HEK293 (cell line): ENCODE measurements at regions not wholly inside any gene's neighbourhood (a gene's known extent, or its start where the extent isn't known, plus 50 kb on each side); places are given as distances from the start of the nearest gene placed in this dataset.

ENCODE experiments used
- CTCF ChIA-PET: fragments of 350-600 bp; formaldehyde crosslinking; extraction: SDS; loops from one replicate; lab custom pipeline; 2021; ENCODE audit warnings: antibody characterized with exemption; lab: Yijun Ruan, JAX
- POLR2A ChIA-PET: fragments of 300-600 bp; formaldehyde crosslinking; extraction: SDS; loops from one replicate; lab custom pipeline; 2020; ENCODE audit warnings: antibody characterized with exemption, inconsistent platforms; lab: Yijun Ruan, JAX
- H3K27ac ChIP-seq: fragments of 200-500 bp; sonication (Bioruptor generic); 2 replicates; pipeline ENCODE4 v1.5.1; 2014; ENCODE audit warnings: low read depth, low read length, control low read depth, inconsistent platforms; ENCODE audit errors: extremely low read depth
- H3K36me3 ChIP-seq, 2 experiments: fragments of 200-500 bp in 1 of 2; sonication (Bioruptor generic) in 1 of 2; 1 replicate in 1 of 2; 2 replicates in 1 of 2; pipeline ENCODE4 v1.5.1; 2014 to 2017; ENCODE audit warnings: inconsistent platforms in 2 of 2, low read length in 2 of 2; ENCODE audit not compliant: control insufficient read depth in 2 of 2, insufficient read depth in 1 of 2
- H3K4me1 ChIP-seq: fragments of 200-500 bp; sonication (Bioruptor generic); 2 replicates; pipeline ENCODE4 v1.5.1; 2014; ENCODE audit warnings: mild to moderate bottlenecking, low read length, inconsistent platforms; ENCODE audit not compliant: control insufficient read depth, insufficient read depth
- H3K4me3 ChIP-seq: 2 replicates; pipeline ENCODE4 v1.5.1; 2011; ENCODE audit warnings: low read depth, mild to moderate bottlenecking, control low read depth, low read length, moderate library complexity
- H3K9me3 ChIP-seq: fragments of 200-500 bp; sonication (Bioruptor generic); 2 replicates; pipeline ENCODE4 v1.5.1; 2014; ENCODE audit warnings: low read depth, low read length, inconsistent platforms; ENCODE audit not compliant: control insufficient read depth, insufficient read depth
- MYNN ChIP-seq: fragments of 450-650 bp; formaldehyde crosslinking; IDR thresholded peaks from 2 replicates; pipeline ENCODE4 v1.5.1; 2016; ENCODE audit warnings: missing biosample characterization, missing genetic modification characterization, borderline replicate concordance
- SCRT2 ChIP-seq: fragments of 450-650 bp; formaldehyde crosslinking; IDR thresholded peaks from 2 replicates; pipeline ENCODE4 v1.5.1; 2016; ENCODE audit warnings: missing biosample characterization, missing genetic modification characterization
- TRIM28 ChIP-seq: IDR thresholded peaks from 2 replicates; pipeline ENCODE4 v1.6.1; 2011; ENCODE audit warnings: low read length, control low read depth, borderline replicate concordance
- TSHZ1 ChIP-seq: fragments of 450-650 bp; formaldehyde crosslinking; IDR thresholded peaks from 2 replicates; pipeline ENCODE4 v1.5.1; 2016; ENCODE audit warnings: missing biosample characterization, missing genetic modification characterization, borderline replicate concordance
- ZFP41 ChIP-seq: fragments of 450-650 bp; formaldehyde crosslinking; IDR thresholded peaks from 2 replicates; pipeline ENCODE4 v1.5.1; 2016; ENCODE audit warnings: missing biosample characterization, missing genetic modification characterization, borderline replicate concordance
- ZNF138 ChIP-seq: fragments of 450-650 bp; formaldehyde crosslinking; IDR thresholded peaks from 2 replicates; pipeline ENCODE4 v1.5.1; 2016; ENCODE audit warnings: missing biosample characterization, missing genetic modification characterization, borderline replicate concordance
- ZNF175 ChIP-seq: fragments of 450-650 bp; formaldehyde crosslinking; IDR thresholded peaks from 2 replicates; pipeline ENCODE4 v1.5.1; 2016; ENCODE audit warnings: missing biosample characterization, missing genetic modification characterization
- ZNF202 ChIP-seq: fragments of 450-650 bp; formaldehyde crosslinking; IDR thresholded peaks from 2 replicates; pipeline ENCODE4 v1.5.1; 2016; ENCODE audit warnings: missing biosample characterization, missing genetic modification characterization, borderline replicate concordance
- ZNF239 ChIP-seq: fragments of 450-650 bp; formaldehyde crosslinking; IDR thresholded peaks from 2 replicates; pipeline ENCODE4 v1.5.1; 2016; ENCODE audit warnings: missing biosample characterization, missing genetic modification characterization
- ZNF302 ChIP-seq: fragments of 450-650 bp; formaldehyde crosslinking; IDR thresholded peaks from 2 replicates; pipeline ENCODE4 v1.5.1; 2016; ENCODE audit warnings: missing biosample characterization, missing genetic modification characterization, low read depth
- ZNF324 ChIP-seq: fragments of 450-650 bp; formaldehyde crosslinking; IDR thresholded peaks from 2 replicates; pipeline ENCODE4 v1.5.1; 2016; ENCODE audit warnings: missing biosample characterization, missing genetic modification characterization
- ZNF423 ChIP-seq: fragments of 450-650 bp; formaldehyde crosslinking; IDR thresholded peaks from 2 replicates; pipeline ENCODE4 v1.5.1; 2016; ENCODE audit warnings: missing biosample characterization, missing genetic modification characterization
- ZNF488 ChIP-seq: fragments of 450-650 bp; formaldehyde crosslinking; IDR thresholded peaks from 2 replicates; pipeline ENCODE4 v1.5.1; 2016; ENCODE audit warnings: missing biosample characterization, missing genetic modification characterization
- ZNF514 ChIP-seq: fragments of 450-650 bp; formaldehyde crosslinking; IDR thresholded peaks from 2 replicates; pipeline ENCODE4 v1.5.1; 2016; ENCODE audit warnings: missing biosample characterization, missing genetic modification characterization
- ZNF549 ChIP-seq: fragments of 450-650 bp; IDR thresholded peaks from 2 replicates; pipeline ENCODE4 v1.5.1; 2018; ENCODE audit warnings: missing biosample characterization, missing genetic modification characterization, mild to moderate bottlenecking, inconsistent platforms, moderate library complexity
- ZNF558 ChIP-seq: fragments of 450-650 bp; formaldehyde crosslinking; IDR thresholded peaks from 2 replicates; pipeline ENCODE4 v1.5.1; 2016; ENCODE audit warnings: missing biosample characterization, missing genetic modification characterization
- ZNF610 ChIP-seq: fragments of 450-650 bp; formaldehyde crosslinking; IDR thresholded peaks from 2 replicates; pipeline ENCODE4 v1.5.1; 2016; ENCODE audit warnings: missing biosample characterization, missing genetic modification characterization, borderline replicate concordance
- ZNF623 ChIP-seq: fragments of 450-650 bp; formaldehyde crosslinking; IDR thresholded peaks from 2 replicates; pipeline ENCODE4 v1.5.1; 2016; ENCODE audit warnings: missing biosample characterization, missing genetic modification characterization
- ZNF660 ChIP-seq: fragments of 450-650 bp; IDR thresholded peaks from 2 replicates; pipeline ENCODE4 v1.5.1; 2018; ENCODE audit warnings: missing biosample characterization, mild to moderate bottlenecking, missing genetic modification characterization
- ZNF701 ChIP-seq: fragments of 450-650 bp; formaldehyde crosslinking; IDR thresholded peaks from 2 replicates; pipeline ENCODE4 v1.5.1; 2016; ENCODE audit warnings: missing biosample characterization, missing genetic modification characterization
- ZNF707 ChIP-seq: fragments of 450-650 bp; formaldehyde crosslinking; IDR thresholded peaks from 2 replicates; pipeline ENCODE4 v1.5.1; 2016; ENCODE audit warnings: missing biosample characterization, missing genetic modification characterization
- ZNF791 ChIP-seq: fragments of 450-650 bp; formaldehyde crosslinking; IDR thresholded peaks from 2 replicates; pipeline ENCODE4 v1.5.1; 2016; ENCODE audit warnings: missing biosample characterization, missing genetic modification characterization
- ZNF792 ChIP-seq: fragments of 450-650 bp; formaldehyde crosslinking; IDR thresholded peaks from 2 replicates; pipeline ENCODE4 v1.5.1; 2016; ENCODE audit warnings: missing biosample characterization, missing genetic modification characterization

GRCh38 chr20:1845163-1845523 is 50.1 kb upstream of the SIRPA start:
- CTCF ChIA-PET: no interaction called here
- H3K27ac ChIP-seq: no peak overlapping the region
- no peak for TF ChIP-seq ZNF549 (tag by site-specific recombination)
- H3K9me3 ChIP-seq: no peaks in the 10 kb centered on the region
- H3K4me1 ChIP-seq: no peaks in the 10 kb centered on the region
- no peaks in the 10 kb centered on the region for H3K36me3 ChIP-seq
- H3K4me3 ChIP-seq: no peak overlapping the region
- POLR2A ChIA-PET: no interaction called here

- Histone ChIP-seq H3K9me3 (no peaks in the 10 kb centered on the region), H3K4me3 (no peak overlapping the region), H3K27ac (no peak overlapping the region), H3K4me1 (no peaks in the 10 kb centered on the region), H3K36me3 (no peaks in the 10 kb centered on the region)
- CTCF ChIA-PET: no interaction called here
- POLR2A ChIA-PET: no interaction called here
- TF ChIP-seq ZNF623 (tag by site-specific recombination) (peak; percentile 37), ZNF707 (no peak)
Observed at GRCh38 chr20:1844325-1845162, 50.7 kb upstream of the SIRPA start.

GRCh38 chr20:1842281-1842680 is 52.9 kb upstream of the SIRPA start:
- Histone ChIP-seq H3K4me1 (no peaks in the 10 kb centered on the region), H3K36me3 (no peaks in the 10 kb centered on the region), H3K9me3 (no peaks in the 10 kb centered on the region), H3K27ac (no peak overlapping the region), H3K4me3 (no peak overlapping the region)
- no peak for TF ChIP-seq ZNF701 (tag by site-specific recombination)
- TF ChIP-seq ZNF514: no peak
- no peak for TF ChIP-seq ZFP41 (tag by site-specific recombination)
- no peak for TF ChIP-seq MYNN (tag by site-specific recombination)
- no peak for TF ChIP-seq ZNF324 (tag by site-specific recombination)
- no peak for TF ChIP-seq ZNF302 (tag by site-specific recombination)
- TF ChIP-seq TRIM28: no peak
- TF ChIP-seq ZNF202 (tag by site-specific recombination): no peak
- TF ChIP-seq ZNF138: no peak
- no peak for TF ChIP-seq ZNF660 (tag by site-specific recombination)
- TF ChIP-seq ZNF488 (tag by site-specific recombination): no peak
- TF ChIP-seq ZNF791 (tag by site-specific recombination): no peak
- TF ChIP-seq ZNF423 (tag by site-specific recombination): no peak
- no peak for TF ChIP-seq ZNF610
- TF ChIP-seq ZNF558: no peak
- TF ChIP-seq TSHZ1 (tag by site-specific recombination): no peak
- TF ChIP-seq ZNF792 (tag by site-specific recombination): no peak
- TF ChIP-seq ZNF175: no peak
- TF ChIP-seq SCRT2 (tag by site-specific recombination): no peak
- TF ChIP-seq ZNF239: no peak
- CTCF ChIA-PET: interaction anchor here (1.0 kb wide), 1 partner anchor 678 kb away, joined by 3 read pairs; no protein-coding TSS in a partner anchor
- POLR2A ChIA-PET: no interaction called here
